Endodermal cell (in vitro differentiated cells): ENCODE measurements at regions not wholly inside any gene's neighbourhood (a gene's known extent, or its start where the extent isn't known, plus 50 kb on each side); places are given as distances from the start of the nearest gene placed in this dataset.

Source experiments
- DNase-seq: peaks from one replicate; pipeline ENCODE4 v3.0.0-alpha.2; 2017
- H3K27ac ChIP-seq: 2 replicates; pipeline ENCODE4 v1.5.1; 2013; ENCODE audit warnings: mild to moderate bottlenecking, low read depth, low read length, moderate library complexity
- H3K27me3 ChIP-seq: 2 replicates; pipeline ENCODE4 v1.6.1; 2013; ENCODE audit warnings: mild to moderate bottlenecking, low read length, moderate library complexity; ENCODE audit not compliant: insufficient read depth, control insufficient read depth, poor library complexity, severe bottlenecking
- H3K36me3 ChIP-seq: 2 replicates; pipeline ENCODE4 v1.7.0; 2013; ENCODE audit warnings: mild to moderate bottlenecking, low read length, moderate library complexity; ENCODE audit not compliant: control insufficient read depth, insufficient read depth
- H3K4me1 ChIP-seq: one replicate; pipeline ENCODE4 v1.7.0; 2013; ENCODE audit warnings: low read length; ENCODE audit not compliant: control insufficient read depth, insufficient read depth
- H3K4me3 ChIP-seq: 2 replicates; pipeline ENCODE4 v1.5.1; 2013; ENCODE audit warnings: mild to moderate bottlenecking, low read length, moderate library complexity
- H3K9ac ChIP-seq: 2 replicates; pipeline ENCODE4 v1.6.1; 2013; ENCODE audit warnings: mild to moderate bottlenecking, low read length, moderate library complexity; ENCODE audit not compliant: poor library complexity, severe bottlenecking; ENCODE audit errors: extremely low read depth
- H3K9me3 ChIP-seq: 2 replicates; pipeline ENCODE4 v1.6.1; 2013; ENCODE audit warnings: mild to moderate bottlenecking, low read length, moderate library complexity; ENCODE audit not compliant: control insufficient read depth
- H3K27ac Mint-ChIP-seq: 2 replicates; pipeline ENCODE4 v1.8.0; 2020; ENCODE audit warnings: mixed read lengths
- H3K27me3 Mint-ChIP-seq: 2 replicates; pipeline ENCODE4 v1.8.0; 2021; ENCODE audit warnings: mild to moderate bottlenecking, mixed read lengths; ENCODE audit not compliant: insufficient read depth
- H3K36me3 Mint-ChIP-seq: 2 replicates; pipeline ENCODE4 v1.8.0; 2020; ENCODE audit warnings: low read depth, mixed read lengths
- H3K4me1 Mint-ChIP-seq: 2 replicates; pipeline ENCODE4 v1.8.0; 2020; ENCODE audit warnings: mixed read lengths
- H3K4me3 Mint-ChIP-seq: 2 replicates; pipeline ENCODE4 v1.8.0; 2020; ENCODE audit warnings: mild to moderate bottlenecking, moderate library complexity, mixed read lengths
- H3K9me3 Mint-ChIP-seq: 2 replicates; pipeline ENCODE4 v1.8.0; 2020; ENCODE audit warnings: mild to moderate bottlenecking, mixed read lengths
- CTCF ChIP-seq: fragments of 200-600 bp; sonication (generic); conservative IDR thresholded peaks from 2 replicates; pipeline ENCODE4 v1.5.0; 2021; ENCODE audit warnings: antibody characterized with exemption, mild to moderate bottlenecking
- WGBS, 2 experiments: methylation state at CpG; one replicate each; pipeline versions ENCODE4 v1.1.5 to v1.1.7; 2013; ENCODE audit warnings: missing lambda C conversion rate in 2 of 2, mixed read lengths in 1 of 2; ENCODE audit not compliant: insufficient coverage in 1 of 2, insufficient read length in 1 of 2; 5-methylcytosine and 5-hydroxymethylcytosine counted together

- H3K36me3 Mint-ChIP-seq, result no peaks in the 10 kb centered on the region
- WGBS, 2 experiments, result 89 to 98% methylated on average over 7 to 9 of the region's 9 CpGs
- H3K9me3 ChIP-seq, result peaks cover 9% of the 10 kb centered on the region
These were observed 240.7 kb upstream of the C1orf174 start for GRCh38 chr1:4140821-4141220.

GRCh38 chr1:4144349-4144971 lies 244.4 kb upstream of the C1orf174 start:
- Histone ChIP-seq H3K27ac (no peak overlapping the region), H3K9me3 (no peaks in the 10 kb centered on the region), H3K4me1 (no peaks in the 10 kb centered on the region), H3K9ac (no peak overlapping the region), H3K27me3 (no peaks in the 10 kb centered on the region), H3K36me3 (no peaks in the 10 kb centered on the region), H3K4me3 (no peak overlapping the region)
- Mint-ChIP-seq H3K27me3 (no peaks in the 10 kb centered on the region), H3K4me1 (no peaks in the 10 kb centered on the region), H3K9me3 (no peaks in the 10 kb centered on the region), H3K36me3 (no peaks in the 10 kb centered on the region), H3K4me3 (no peak overlapping the region), H3K27ac (no peak overlapping the region)
- WGBS, 2 experiments, result 76 to 81% methylated on average over 5 to 6 of the region's 6 CpGs
- no peak for DNase-seq
- TF ChIP-seq CTCF, result no peak

More at GRCh38 chr1:4140821-4141220, 240.7 kb upstream of the C1orf174 start:
- peaks cover 7% of the 10 kb centered on the region for H3K4me1 Mint-ChIP-seq
- DNase-seq, result no peak
- Histone ChIP-seq H3K36me3 (no peaks in the 10 kb centered on the region), H3K27ac (no peak overlapping the region), H3K4me3 (no peak overlapping the region), H3K9ac (no peak overlapping the region), H3K27me3 (no peaks in the 10 kb centered on the region), H3K4me1 (no peaks in the 10 kb centered on the region)
- H3K27ac Mint-ChIP-seq, result no peak overlapping the region
- no peaks in the 10 kb centered on the region for H3K27me3 Mint-ChIP-seq
- H3K9me3 Mint-ChIP-seq, result no peaks in the 10 kb centered on the region
- no peak for TF ChIP-seq CTCF
- no peak overlapping the region for H3K4me3 Mint-ChIP-seq

- Mint-ChIP-seq H3K27me3 (no peaks in the 10 kb centered on the region), H3K27ac (no peak overlapping the region), H3K9me3 (no peaks in the 10 kb centered on the region), H3K4me3 (no peak overlapping the region), H3K4me1 (no peaks in the 10 kb centered on the region), H3K36me3 (no peaks in the 10 kb centered on the region)
- Histone ChIP-seq H3K4me3 (no peak overlapping the region), H3K9ac (no peak overlapping the region), H3K27me3 (no peaks in the 10 kb centered on the region), H3K27ac (no peak overlapping the region), H3K9me3 (no peaks in the 10 kb centered on the region), H3K4me1 (no peaks in the 10 kb centered on the region), H3K36me3 (no peaks in the 10 kb centered on the region)
- WGBS, 2 experiments, result 85 to 91% methylated on average over 4 to 7 of the region's 7 CpGs
- DNase-seq, result no peak
- TF ChIP-seq CTCF, result no peak
These were observed 246.0 kb upstream of the C1orf174 start for GRCh38 chr1:4146101-4146500.
